ENCODE measurements at regions not wholly inside any gene's neighbourhood (a gene's known extent, or its start where the extent isn't known, plus 50 kb on each side); places are given as distances from the start of the nearest gene placed in this dataset.

- Histone ChIP-seq H3K27ac (no peak overlapping the region), H3K4me1 (no peaks in the 10 kb centered on the region), H3K9me3 (no peaks in the 10 kb centered on the region), H3K36me3 (no peaks in the 10 kb centered on the region), H3K27me3 (peaks cover 0 to 21% of the 10 kb centered on the region in 2 donors), H3K4me3 (no peak overlapping the region)
- ATAC-seq (peak; percentile 43), DNase-seq (peak in 1 of 4 donors; percentile 25)
- TF ChIP-seq CTCF (IDR thresholded peaks at IDR 0.05), result no peak
- intact Hi-C loops (cut with DNase I), result no loop called here
Observed at GRCh38 chr9:38311382-38312270, 80.9 kb upstream of the ALDH1B1 start.

- TF ChIP-seq CTCF (IDR thresholded peaks at IDR 0.05), result no peak
- H3K27me3 ChIP-seq, result peaks cover 0 to 21% of the 10 kb centered on the region in 2 donors
- H3K27ac ChIP-seq, result no peak overlapping the region
- intact Hi-C loops (cut with DNase I), result no loop called here
- H3K4me1 ChIP-seq, result no peaks in the 10 kb centered on the region
- no peaks in the 10 kb centered on the region for H3K9me3 ChIP-seq
- no peaks in the 10 kb centered on the region for H3K36me3 ChIP-seq
- no peak overlapping the region for H3K4me3 ChIP-seq
- ATAC-seq (no peak), DNase-seq (peak in 1 of 4 donors; percentile 48)
Observed at GRCh38 chr9:38309324-38310195, 82.9 kb upstream of the ALDH1B1 start.

- peaks cover 0 to 21% of the 10 kb centered on the region in 2 donors for H3K27me3 ChIP-seq
- intact Hi-C loops (cut with DNase I), result no loop called here
- no peaks in the 10 kb centered on the region for H3K9me3 ChIP-seq
Observed at GRCh38 chr9:38308136-38308535, 84.4 kb upstream of the ALDH1B1 start.

GRCh38 chr9:38306899-38307298 lies 85.6 kb upstream of the ALDH1B1 start:
- TF ChIP-seq CTCF (IDR thresholded peaks at IDR 0.05), result no peak
- Histone ChIP-seq H3K4me3 (no peak overlapping the region), H3K36me3 (no peaks in the 10 kb centered on the region), H3K27ac (no peak overlapping the region), H3K27me3 (peaks cover 0 to 10% of the 10 kb centered on the region in 2 donors), H3K4me1 (no peaks in the 10 kb centered on the region), H3K9me3 (no peaks in the 10 kb centered on the region)
- intact Hi-C loops (cut with DNase I), result no loop called here
- DNase-seq (no peak), ATAC-seq (no peak)

More at GRCh38 chr9:38308136-38308535, 84.4 kb upstream of the ALDH1B1 start:
- H3K36me3 ChIP-seq, result no peaks in the 10 kb centered on the region
- H3K27ac ChIP-seq, result no peak overlapping the region
- H3K4me3 ChIP-seq, result no peak overlapping the region
- H3K4me1 ChIP-seq, result no peaks in the 10 kb centered on the region
- DNase-seq (no peak), ATAC-seq (no peak)
- no peak for TF ChIP-seq CTCF (IDR thresholded peaks at IDR 0.05)

- ATAC-seq (peak; percentile 82), DNase-seq (peak in 1 of 4 donors; percentile 50)
- intact Hi-C loops (cut with DNase I), result no loop called here
- TF ChIP-seq CTCF (IDR thresholded peaks at IDR 0.05), result no peak
- Histone ChIP-seq H3K27me3 (no peaks in the 10 kb centered on the region), H3K4me1 (no peaks in the 10 kb centered on the region), H3K9me3 (no peaks in the 10 kb centered on the region), H3K4me3 (no peak overlapping the region), H3K36me3 (no peaks in the 10 kb centered on the region), H3K27ac (no peak overlapping the region)
Observed at GRCh38 chr9:38305582-38305981, 86.9 kb upstream of the ALDH1B1 start.

All from left lung (tissue), 4 donors.